ENCODE measurements at regions not wholly inside any gene's neighbourhood (a gene's known extent, or its start where the extent isn't known, plus 50 kb on each side); places are given as distances from the start of the nearest gene placed in this dataset.

DNA sequence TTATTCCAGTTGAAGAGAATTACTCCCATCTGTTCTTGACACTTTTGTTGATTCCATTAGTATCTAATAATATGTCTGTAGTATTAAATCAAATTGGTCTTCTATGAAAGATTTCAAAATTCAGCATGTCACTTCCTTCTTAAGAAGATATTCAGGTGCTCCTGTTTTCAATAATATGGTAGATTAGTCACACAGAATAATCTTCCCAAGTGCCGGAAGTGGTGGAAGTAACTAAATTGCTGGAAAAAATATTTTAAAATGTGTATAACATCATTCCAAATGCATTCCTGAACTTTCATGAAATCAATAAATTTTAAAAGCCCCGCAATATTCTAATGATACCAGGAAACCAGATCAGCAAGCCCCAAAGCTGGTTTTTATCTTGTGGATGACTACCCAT lies 281.3 kb downstream of the EPM2A start:
- no peaks in the 10 kb centered on the region for H3K4me1 ChIP-seq
- no peak overlapping the region for H3K27ac ChIP-seq
- no peaks in the 10 kb centered on the region for H3K9me3 ChIP-seq
- no peaks in the 10 kb centered on the region for H3K27me3 ChIP-seq
- no peaks in the 10 kb centered on the region for H3K36me3 ChIP-seq
- TF ChIP-seq, protein P1, sequence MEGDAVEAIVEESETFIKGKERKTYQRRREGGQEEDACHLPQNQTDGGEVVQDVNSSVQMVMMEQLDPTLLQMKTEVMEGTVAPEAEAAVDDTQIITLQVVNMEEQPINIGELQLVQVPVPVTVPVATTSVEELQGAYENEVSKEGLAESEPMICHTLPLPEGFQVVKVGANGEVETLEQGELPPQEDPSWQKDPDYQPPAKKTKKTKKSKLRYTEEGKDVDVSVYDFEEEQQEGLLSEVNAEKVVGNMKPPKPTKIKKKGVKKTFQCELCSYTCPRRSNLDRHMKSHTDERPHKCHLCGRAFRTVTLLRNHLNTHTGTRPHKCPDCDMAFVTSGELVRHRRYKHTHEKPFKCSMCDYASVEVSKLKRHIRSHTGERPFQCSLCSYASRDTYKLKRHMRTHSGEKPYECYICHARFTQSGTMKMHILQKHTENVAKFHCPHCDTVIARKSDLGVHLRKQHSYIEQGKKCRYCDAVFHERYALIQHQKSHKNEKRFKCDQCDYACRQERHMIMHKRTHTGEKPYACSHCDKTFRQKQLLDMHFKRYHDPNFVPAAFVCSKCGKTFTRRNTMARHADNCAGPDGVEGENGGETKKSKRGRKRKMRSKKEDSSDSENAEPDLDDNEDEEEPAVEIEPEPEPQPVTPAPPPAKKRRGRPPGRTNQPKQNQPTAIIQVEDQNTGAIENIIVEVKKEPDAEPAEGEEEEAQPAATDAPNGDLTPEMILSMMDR (IDR thresholded peaks at IDR 0.05), result no peak
- TF ChIP-seq EP300 (IDR thresholded peaks at IDR 0.05) (no peak), POLR2A (IDR thresholded peaks at IDR 0.05) (no peak), POLR2AphosphoS5 (IDR thresholded peaks at IDR 0.05) (no peak)
- no peak overlapping the region for H3K4me3 ChIP-seq
- WGBS, result 83% methylated on average over 2 of the region's 2 CpGs
- no peak for DNase-seq (ENCODE audit: low spot score in 2 of 2)

GRCh38 chr6:145457556-145457955 lies 277.8 kb downstream of the EPM2A start:
- no peak overlapping the region for H3K27ac ChIP-seq
- no peaks in the 10 kb centered on the region for H3K9me3 ChIP-seq
- DNase-seq (ENCODE audit: low spot score in 2 of 2), result no peak
- TF ChIP-seq EP300 (IDR thresholded peaks at IDR 0.05) (no peak), POLR2AphosphoS5 (IDR thresholded peaks at IDR 0.05) (no peak), POLR2A (IDR thresholded peaks at IDR 0.05) (no peak)
- TF ChIP-seq, protein P1 (IDR thresholded peaks at IDR 0.05), result no peak
- H3K4me3 ChIP-seq, result no peak overlapping the region
- no peaks in the 10 kb centered on the region for H3K36me3 ChIP-seq
- no peaks in the 10 kb centered on the region for H3K4me1 ChIP-seq
- no peaks in the 10 kb centered on the region for H3K27me3 ChIP-seq

DNA sequence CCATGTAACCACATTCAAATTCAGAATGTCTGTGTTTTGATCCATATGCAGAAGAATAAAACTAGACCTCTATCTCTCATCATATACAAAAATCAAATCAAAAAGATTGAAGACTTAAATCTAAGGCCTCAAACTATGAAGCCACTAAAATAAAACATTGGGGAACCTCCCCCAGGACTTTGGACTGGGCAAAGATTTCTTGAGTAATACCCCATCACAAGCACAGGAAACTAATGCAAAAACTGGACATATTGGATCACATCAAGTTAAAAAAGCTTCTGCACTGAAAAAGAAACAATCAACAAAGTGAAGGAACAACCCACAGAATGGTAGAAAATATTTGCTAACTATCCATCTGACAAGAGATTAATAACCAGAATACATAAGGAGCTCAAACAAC lies 266.8 kb downstream of the EPM2A start:
- no peak overlapping the region for H3K4me3 ChIP-seq
- DNase-seq (ENCODE audit: low spot score in 2 of 2), result no peak
- H3K27me3 ChIP-seq, result no peaks in the 10 kb centered on the region
- H3K9me3 ChIP-seq, result peaks cover 8% of the 10 kb centered on the region
- TF ChIP-seq EP300 (IDR thresholded peaks at IDR 0.05) (no peak), POLR2A (IDR thresholded peaks at IDR 0.05) (no peak), POLR2AphosphoS5 (IDR thresholded peaks at IDR 0.05) (no peak)
- TF ChIP-seq, protein P1 (IDR thresholded peaks at IDR 0.05), result no peak
- H3K36me3 ChIP-seq, result no peaks in the 10 kb centered on the region
- H3K27ac ChIP-seq, result no peak overlapping the region
- H3K4me1 ChIP-seq, result no peaks in the 10 kb centered on the region

GRCh38 chr6:145469021-145469420 lies 266.3 kb downstream of the EPM2A start:
- no peaks in the 10 kb centered on the region for H3K27me3 ChIP-seq
- H3K36me3 ChIP-seq, result no peaks in the 10 kb centered on the region
- no peak for TF ChIP-seq EP300 (IDR thresholded peaks at IDR 0.05)

DNA sequence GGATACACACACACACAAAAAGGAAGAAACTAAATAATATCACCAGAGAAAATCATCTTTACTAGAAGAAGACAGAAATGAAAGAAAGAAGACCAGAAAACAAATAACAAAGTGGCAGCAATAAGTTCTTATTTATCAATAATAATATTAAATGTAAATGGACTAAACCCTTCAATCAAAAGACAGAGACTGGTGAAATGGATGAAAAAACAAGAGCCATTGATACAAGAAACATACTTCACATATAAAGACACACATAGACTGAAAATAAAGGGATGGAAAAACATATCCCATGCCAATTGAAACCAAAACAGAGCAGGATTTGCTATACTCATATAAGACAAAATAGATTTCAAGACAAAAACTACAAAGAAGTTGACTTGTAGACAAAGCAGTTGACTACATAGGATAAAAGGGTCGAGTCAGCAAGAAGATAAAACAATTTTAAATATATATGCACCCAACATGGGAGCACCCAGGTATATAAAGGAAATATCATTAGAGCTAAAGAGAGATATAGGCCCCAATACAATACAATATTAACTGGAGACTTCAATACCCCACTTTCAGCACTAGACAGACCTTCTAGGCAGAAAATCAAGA lies 259.4 kb downstream of the EPM2A start:
- Histone ChIP-seq H3K9me3 (peaks cover 16% of the 10 kb centered on the region), H3K4me3 (no peak overlapping the region), H3K27ac (no peak overlapping the region), H3K36me3 (no peaks in the 10 kb centered on the region), H3K27me3 (no peaks in the 10 kb centered on the region), H3K4me1 (no peaks in the 10 kb centered on the region)
- DNase-seq (ENCODE audit: low spot score in 2 of 2), result no peak
- TF ChIP-seq EP300 (IDR thresholded peaks at IDR 0.05) (no peak), POLR2A (IDR thresholded peaks at IDR 0.05) (no peak), POLR2AphosphoS5 (IDR thresholded peaks at IDR 0.05) (no peak)
- TF ChIP-seq, protein P1 (IDR thresholded peaks at IDR 0.05), result no peak
- WGBS, result 57% methylated on average over 1 of the region's 1 CpG

More at GRCh38 chr6:145469021-145469420, 266.3 kb downstream of the EPM2A start:
- no peak for DNase-seq (ENCODE audit: low spot score in 2 of 2)
- Histone ChIP-seq H3K4me1 (no peaks in the 10 kb centered on the region), H3K27ac (no peak overlapping the region), H3K9me3 (peaks cover 10% of the 10 kb centered on the region), H3K4me3 (no peak overlapping the region)

DNA sequence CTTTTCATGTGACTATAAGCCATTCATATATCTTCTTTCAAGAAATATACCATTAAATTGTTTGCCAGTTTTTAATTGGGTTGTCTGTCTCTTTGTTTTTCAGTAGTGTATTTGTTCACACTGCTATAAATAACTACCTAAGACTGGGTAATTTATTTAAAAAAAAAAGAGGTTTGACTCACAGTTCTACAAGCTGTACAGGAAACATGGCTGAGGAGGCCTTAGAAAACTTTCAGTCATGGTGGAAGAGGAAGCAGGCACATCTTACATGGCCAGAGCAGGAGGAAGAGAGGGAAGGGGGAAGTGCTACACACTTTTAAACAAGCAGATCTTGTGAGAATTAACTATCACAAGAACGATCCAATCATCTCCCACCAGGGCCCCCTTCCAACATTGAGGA lies 255.3 kb downstream of the EPM2A start:
- Histone ChIP-seq H3K27ac (no peak overlapping the region), H3K27me3 (no peaks in the 10 kb centered on the region), H3K4me1 (no peaks in the 10 kb centered on the region), H3K4me3 (no peak overlapping the region), H3K36me3 (no peaks in the 10 kb centered on the region), H3K9me3 (peaks cover 5% of the 10 kb centered on the region)
- DNase-seq (ENCODE audit: low spot score in 2 of 2), result no peak
- 64% methylated on average over 1 of the region's 1 CpG for WGBS
- TF ChIP-seq, protein P1 (IDR thresholded peaks at IDR 0.05), result no peak
- TF ChIP-seq POLR2AphosphoS5 (IDR thresholded peaks at IDR 0.05), result no peak

Measured in suprapubic skin (tissue), 4 donors.